ENCODE measurements at regions not wholly inside any gene's neighbourhood (a gene's known extent, or its start where the extent isn't known, plus 50 kb on each side); places are given as distances from the start of the nearest gene placed in this dataset.

- TF ChIP-seq REST (tag by site-specific recombination; IDR thresholded peaks at IDR 0.05) (no peak), REPIN1 (tag by site-specific recombination; IDR thresholded peaks at IDR 0.05; ENCODE audit: low read depth) (no peak), ZNF214 (tag by site-specific recombination; IDR thresholded peaks at IDR 0.05; ENCODE audit: borderline replicate concordance) (no peak), ZNF626 (tag by site-specific recombination; IDR thresholded peaks at IDR 0.05) (no peak), ZNF629 (tag by site-specific recombination; IDR thresholded peaks at IDR 0.05) (no peak), ZNF600 (tag by site-specific recombination; IDR thresholded peaks at IDR 0.05) (peak; percentile 39; the same call in 1 of the 2 replicates), HIC1 (tag by site-specific recombination; IDR thresholded peaks at IDR 0.05) (no peak), ZNF138 (tag by site-specific recombination; IDR thresholded peaks at IDR 0.05; ENCODE audit: borderline replicate concordance) (no peak), ZNF248 (tag by site-specific recombination; IDR thresholded peaks at IDR 0.05) (no peak), ZNF639 (tag by site-specific recombination; IDR thresholded peaks at IDR 0.05) (no peak), GFI1B (tag by site-specific recombination; IDR thresholded peaks at IDR 0.05) (no peak), ZNF513 (tag by site-specific recombination; IDR thresholded peaks at IDR 0.05) (no peak), ZNF585B (tag by site-specific recombination; IDR thresholded peaks at IDR 0.05) (no peak), ZNF843 (tag by site-specific recombination; IDR thresholded peaks at IDR 0.05) (peak; percentile 78), ZNF394 (tag by site-specific recombination; IDR thresholded peaks at IDR 0.05; ENCODE audit: borderline replicate concordance) (no peak), KLF10 (tag by site-specific recombination; IDR thresholded peaks at IDR 0.05) (no peak), ZNF555 (tag by site-specific recombination; conservative IDR thresholded peaks at IDR 0.05) (no peak), ZNF473 (tag by site-specific recombination; IDR thresholded peaks at IDR 0.05) (no peak), MYNN (tag by site-specific recombination; IDR thresholded peaks at IDR 0.05; ENCODE audit: borderline replicate concordance) (no peak), ZNF549 (tag by site-specific recombination; IDR thresholded peaks at IDR 0.05) (no peak), ZNF518A (tag by site-specific recombination; conservative IDR thresholded peaks at IDR 0.05; ENCODE audit: low read depth) (no peak), ZNF169 (tag by site-specific recombination; IDR thresholded peaks at IDR 0.05) (no peak), ZSCAN30 (tag by site-specific recombination; IDR thresholded peaks at IDR 0.05) (peak; percentile 28; the same call in 1 of the 2 replicates), ZBTB6 (tag by site-specific recombination; IDR thresholded peaks at IDR 0.05) (peak; percentile 28; the same call in 1 of the 2 replicates), ZNF266 (tag by site-specific recombination; IDR thresholded peaks at IDR 0.05; ENCODE audit: low read depth) (no peak), ZNF19 (tag by site-specific recombination; IDR thresholded peaks at IDR 0.05; ENCODE audit: low read depth) (no peak)
These were observed 262.4 kb downstream of the MTX2 start (continued) for GRCh38 chr2:176531608-176532007.
